HepG2 (cell line): ENCODE measurements at regions not wholly inside any gene's neighbourhood (a gene's known extent, or its start where the extent isn't known, plus 50 kb on each side); places are given as distances from the start of the nearest gene placed in this dataset.
"Not testable (repeated sequence)": the region's sequence is repeated elsewhere in the genome, so short reads cannot be mapped to it uniquely, and the experiment has no call there.

Experiments
- BCL3 ChIP-seq: sonication (generic); formaldehyde crosslinking; IDR thresholded peaks from 2 replicates; pipeline ENCODE4 v1.5.1; 2020; ENCODE audit warnings: mild to moderate bottlenecking, missing genetic modification reagents, moderate library complexity
- GABPA ChIP-seq, 2 experiments: IDR thresholded peaks; 2 replicates each; pipeline ENCODE4 v1.6.1; 2011 to 2016; ENCODE audit warnings: low read depth in 2 of 2, low read length in 1 of 2, missing biosample characterization in 1 of 2, missing genetic modification characterization in 1 of 2
- SMAD3 ChIP-seq: sonication (generic); formaldehyde crosslinking; IDR thresholded peaks from 2 replicates; pipeline ENCODE4 v1.4.0; 2020; ENCODE audit warnings: missing genetic modification reagents
- ZSCAN21 ChIP-seq: sonication (generic); formaldehyde crosslinking; IDR thresholded peaks from 2 replicates; pipeline ENCODE4 v1.8.0; 2022; ENCODE audit warnings: mild to moderate bottlenecking, missing genetic modification reagents, moderate library complexity, borderline replicate concordance

- TF ChIP-seq SMAD3; GABPA (IDR thresholded peaks at IDR 0.05; ENCODE audit: low read depth, low read length); GABPA (CRISPR knock-in tag; IDR thresholded peaks at IDR 0.05; ENCODE audit: low read depth); ZSCAN21 (CRISPR knock-in tag); BCL3 (CRISPR knock-in tag): not testable (repeated sequence)
These were observed 154.5 kb downstream of the PYDC2 start for GRCh38 chr3:191615511-191615910.
